Lower leg skin (tissue), 4 donors: ENCODE measurements at regions not wholly inside any gene's neighbourhood (a gene's known extent, or its start where the extent isn't known, plus 50 kb on each side); places are given as distances from the start of the nearest gene placed in this dataset.
"Not testable (repeated sequence)": the region's sequence is repeated elsewhere in the genome, so short reads cannot be mapped to it uniquely, and the experiment has no call there.

Experiments used
- DNase-seq, 2 donors: peaks; one replicate each; pipeline ENCODE4 v3.0.0-alpha.2; 2019; ENCODE audit warnings: low spot score in 2 of 2
- H3K4me3 ChIP-seq: fragments of 200-600 bp; sonication (generic); 2 replicates; pipeline ENCODE4 v1.5.1; 2017; ENCODE audit warnings: mild to moderate bottlenecking, low read depth; ENCODE audit not compliant: poor library complexity, severe bottlenecking
- CTCF ChIP-seq, 3 donors: fragments of 450-650 bp; IDR thresholded peaks; one replicate each; pipeline ENCODE4 v1.5.1; 2016; ENCODE audit warnings: antibody characterized with exemption in 3 of 3, mild to moderate bottlenecking in 3 of 3, moderate library complexity in 2 of 3
- POLR2A ChIP-seq, 2 donors: fragments of 450-650 bp; IDR thresholded peaks; one replicate each; pipeline ENCODE4 v1.6.1; 2016 to 2017; ENCODE audit warnings: antibody characterized with exemption in 2 of 2, mild to moderate bottlenecking in 1 of 2, moderate library complexity in 1 of 2
- WGBS, 2 donors: methylation state at CpG; one replicate each; pipeline ENCODE4 v1.1.5; 2018; 5-methylcytosine and 5-hydroxymethylcytosine counted together
- intact Hi-C: fragments of 100-400 bp; cut with DNase I; formaldehyde crosslinking; loops from one replicate; pipeline ENCODE4 v1.15.0; 2023; ENCODE audit warnings: low total_unique reads

DNA sequence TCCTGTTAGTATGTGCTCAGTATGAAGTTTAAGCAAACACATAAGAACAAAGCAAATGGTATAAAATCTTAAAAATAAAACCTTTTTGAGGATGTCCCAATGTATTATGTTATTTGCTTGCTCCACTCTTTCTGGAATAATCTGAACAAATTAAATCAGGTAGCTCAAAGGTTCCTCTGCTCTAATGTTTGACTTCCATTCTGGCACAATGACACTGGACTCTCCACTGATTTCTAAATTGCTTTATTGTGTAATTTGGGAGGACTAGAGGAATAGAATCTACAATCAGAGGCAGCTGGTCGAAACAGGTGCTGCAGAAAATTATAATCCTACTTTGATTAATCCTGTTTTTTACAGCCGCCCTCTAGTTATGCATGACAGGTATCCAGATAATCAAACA lies 523.7 kb upstream of the FOXG1 start:
- intact Hi-C loops = no loop called here
- no peak overlapping the region for H3K4me3 ChIP-seq
- WGBS, 2 donors = 73 to 76% methylated on average over 2 of the region's 2 CpGs

DNA sequence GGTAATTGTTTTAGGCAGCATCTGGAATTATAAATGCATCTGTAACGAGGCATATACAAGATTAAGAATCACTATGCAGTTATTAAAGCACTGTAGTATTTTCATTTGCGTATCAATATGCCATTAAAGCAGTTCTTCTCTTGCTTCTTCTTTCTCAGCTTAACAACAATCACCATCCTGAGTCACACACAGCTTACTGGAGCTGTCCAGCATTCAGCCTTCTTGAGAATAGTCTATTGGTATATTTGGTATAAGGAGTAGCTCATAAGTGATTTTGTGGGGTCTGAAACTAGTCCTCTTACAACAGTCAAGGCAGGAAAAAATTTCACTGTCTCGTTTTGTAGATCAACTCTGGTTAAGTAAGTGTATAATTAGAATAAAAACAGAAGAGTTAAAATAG lies 523.0 kb upstream of the FOXG1 start:
- DNase-seq = no peak
- intact Hi-C loops = no loop called here
- WGBS, 2 donors = 51 to 54% methylated on average over 3 of the region's 3 CpGs
- TF ChIP-seq CTCF (IDR thresholded peaks at IDR 0.05) = no peak
- no peak for TF ChIP-seq POLR2A (IDR thresholded peaks at IDR 0.05)
- no peak overlapping the region for H3K4me3 ChIP-seq

More for the DNA sequence above, 523.7 kb upstream of the FOXG1 start:
- TF ChIP-seq CTCF (IDR thresholded peaks at IDR 0.05) = no peak
- TF ChIP-seq POLR2A (IDR thresholded peaks at IDR 0.05) = no peak
- no peak for DNase-seq

DNA sequence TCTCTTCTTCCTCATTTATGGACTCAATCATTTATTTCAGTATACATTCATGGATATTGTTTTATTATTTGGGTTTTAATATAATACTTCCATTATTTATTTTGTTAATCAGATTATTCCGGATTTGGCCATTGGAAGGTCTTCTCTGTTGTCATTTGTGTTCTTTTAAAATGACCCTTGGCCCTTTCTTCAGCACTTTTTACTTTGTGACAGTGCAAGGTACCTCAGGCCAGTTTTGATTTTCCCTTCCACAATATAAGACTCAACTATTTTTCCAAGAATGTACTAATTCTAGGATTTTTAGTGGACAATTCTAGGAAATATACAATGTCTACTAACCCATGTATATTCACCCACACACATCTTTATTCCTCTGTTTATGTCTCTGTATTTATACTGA lies 521.4 kb upstream of the FOXG1 start:
- intact Hi-C loops = no loop called here
- TF ChIP-seq CTCF (IDR thresholded peaks at IDR 0.05) = no peak
- no peak for TF ChIP-seq POLR2A (IDR thresholded peaks at IDR 0.05)
- no peak overlapping the region for H3K4me3 ChIP-seq
- WGBS, 2 donors = 41 to 42% methylated on average over 1 of the region's 1 CpG
- DNase-seq = no peak

GRCh38 chr14:28247491-28247890 lies 519.1 kb upstream of the FOXG1 start:
- no peak overlapping the region for H3K4me3 ChIP-seq
- intact Hi-C loops = no loop called here
- no peak for TF ChIP-seq CTCF (IDR thresholded peaks at IDR 0.05)
- no peak for TF ChIP-seq POLR2A (IDR thresholded peaks at IDR 0.05)
- WGBS, 2 donors = 74 to 77% methylated on average over 1 of the region's 1 CpG
- DNase-seq = no peak

DNA sequence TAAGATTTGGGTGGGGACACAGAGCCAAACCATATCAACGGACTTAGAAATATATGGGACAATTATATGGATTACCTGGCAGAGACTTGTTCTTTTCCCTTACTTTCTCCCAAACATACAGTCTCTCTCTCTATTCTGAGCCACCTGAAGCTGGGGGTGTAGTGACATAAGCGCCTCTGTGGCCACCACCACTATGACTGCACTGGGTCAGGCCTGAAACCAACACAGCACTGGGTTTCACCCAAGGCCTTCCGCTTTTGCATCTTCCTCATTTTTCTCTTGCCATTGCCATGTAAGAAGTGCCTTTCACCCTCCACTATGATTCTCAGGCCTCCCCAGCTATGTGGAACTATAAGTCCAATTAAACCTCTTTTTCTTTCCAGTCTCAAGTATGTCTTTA lies 514.5 kb upstream of the FOXG1 start:
- DNase-seq, H3K4me3 ChIP-seq, intact Hi-C loops: not testable (repeated sequence)
- 88 to 94% methylated on average over 3 of the region's 3 CpGs for WGBS, 2 donors

GRCh38 chr14:28254768-28255167 lies 511.8 kb upstream of the FOXG1 start:
- TF ChIP-seq POLR2A (IDR thresholded peaks at IDR 0.05) (no peak), CTCF (IDR thresholded peaks at IDR 0.05) (no peak)
- no peak for DNase-seq
- intact Hi-C loops = no loop called here
- 69 to 79% methylated on average over 1 of the region's 1 CpG for WGBS, 2 donors
- no peak overlapping the region for H3K4me3 ChIP-seq
